ENCODE measurements at regions not wholly inside any gene's neighbourhood (a gene's known extent, or its start where the extent isn't known, plus 50 kb on each side); places are given as distances from the start of the nearest gene placed in this dataset.

GRCh38 chr18:10128921-10129501 is 215.2 kb downstream of the VAPA start:
- TF ChIP-seq CTCF (IDR thresholded peaks at IDR 0.05; ENCODE audit: poor library complexity, severe bottlenecking), result no peak
- TF ChIP-seq MXI1 (conservative IDR thresholded peaks at IDR 0.05; ENCODE audit: poor library complexity, severe bottlenecking), result no peak
- no peak for TF ChIP-seq TAF1 (IDR thresholded peaks at IDR 0.05; ENCODE audit: low read depth)
- TF ChIP-seq POLR2AphosphoS5 (IDR thresholded peaks at IDR 0.05), result no peak
- no peak for TF ChIP-seq EZH2 (IDR thresholded peaks at IDR 0.05; ENCODE audit: borderline replicate concordance, insufficient read depth, low read length, poor library complexity, severe bottlenecking)
- TF ChIP-seq RAD21 (conservative IDR thresholded peaks at IDR 0.05), result no peak
